ENCODE measurements at regions not wholly inside any gene's neighbourhood (a gene's known extent, or its start where the extent isn't known, plus 50 kb on each side); places are given as distances from the start of the nearest gene placed in this dataset.

GRCh38 chr1:80072563-80072962 lies 1066.0 kb upstream of the ADGRL4 start:
- Mint-ChIP-seq H3K27me3 (ENCODE audit: low read depth in 3 of 3) (no peaks in the 10 kb centered on the region), H3K4me3 (no peak overlapping the region), H3K9me3 (peaks cover 9 to 38% (median 18%) of the 10 kb centered on the region in 6 donors), H3K27ac (no peak overlapping the region), H3K36me3 (no peaks in the 10 kb centered on the region), H3K4me1 (no peaks in the 10 kb centered on the region)
- no peak for DNase-seq

- no peak overlapping the region for H3K4me3 Mint-ChIP-seq
- H3K9me3 Mint-ChIP-seq: peaks cover 4 to 34% (median 23%) of the 10 kb centered on the region in 6 donors
- H3K27ac Mint-ChIP-seq: no peak overlapping the region
- no peaks in the 10 kb centered on the region for H3K27me3 Mint-ChIP-seq (ENCODE audit: low read depth in 3 of 3)
- H3K36me3 Mint-ChIP-seq: no peaks in the 10 kb centered on the region
- no peaks in the 10 kb centered on the region for H3K4me1 Mint-ChIP-seq
- DNase-seq: no peak
Observed at GRCh38 chr1:80066060-80066459, 1059.5 kb upstream of the ADGRL4 start.

GRCh38 chr1:80064524-80064923 lies 1058.0 kb upstream of the ADGRL4 start:
- no peaks in the 10 kb centered on the region for H3K4me1 Mint-ChIP-seq
- peaks cover 9 to 34% (median 22%) of the 10 kb centered on the region in 6 donors for H3K9me3 Mint-ChIP-seq
- H3K27ac Mint-ChIP-seq: no peak overlapping the region
- no peak overlapping the region for H3K4me3 Mint-ChIP-seq
- no peak for DNase-seq
- H3K27me3 Mint-ChIP-seq (ENCODE audit: low read depth in 3 of 3): no peaks in the 10 kb centered on the region
- no peaks in the 10 kb centered on the region for H3K36me3 Mint-ChIP-seq

GRCh38 chr1:80059940-80060339 lies 1053.4 kb upstream of the ADGRL4 start:
- Mint-ChIP-seq H3K27me3 (ENCODE audit: low read depth in 3 of 3) (no peaks in the 10 kb centered on the region), H3K4me1 (no peaks in the 10 kb centered on the region), H3K27ac (no peak overlapping the region), H3K4me3 (no peak overlapping the region), H3K9me3 (peaks cover 2 to 29% (median 12%) of the 10 kb centered on the region in 6 donors), H3K36me3 (no peaks in the 10 kb centered on the region)
- DNase-seq: no peak

GRCh38 chr1:80056179-80056578 lies 1049.6 kb upstream of the ADGRL4 start:
- Mint-ChIP-seq H3K27ac (no peak overlapping the region), H3K4me3 (no peak overlapping the region), H3K27me3 (ENCODE audit: low read depth in 3 of 3) (no peaks in the 10 kb centered on the region)

GRCh38 chr1:80054129-80054528 lies 1047.6 kb upstream of the ADGRL4 start:
- H3K27me3 Mint-ChIP-seq (ENCODE audit: low read depth in 3 of 3): no peaks in the 10 kb centered on the region
- peaks cover 6 to 38% (median 26%) of the 10 kb centered on the region in 6 donors for H3K9me3 Mint-ChIP-seq
- no peak for DNase-seq
- H3K36me3 Mint-ChIP-seq: no peaks in the 10 kb centered on the region
- no peak overlapping the region for H3K4me3 Mint-ChIP-seq
- no peaks in the 10 kb centered on the region for H3K4me1 Mint-ChIP-seq
- no peak overlapping the region for H3K27ac Mint-ChIP-seq

More at GRCh38 chr1:80056179-80056578, 1049.6 kb upstream of the ADGRL4 start:
- peaks cover 7 to 35% (median 19%) of the 10 kb centered on the region in 6 donors for H3K9me3 Mint-ChIP-seq
- no peak for DNase-seq
- H3K4me1 Mint-ChIP-seq: no peaks in the 10 kb centered on the region
- no peaks in the 10 kb centered on the region for H3K36me3 Mint-ChIP-seq

GRCh38 chr1:80053613-80054012 lies 1047.1 kb upstream of the ADGRL4 start:
- no peak overlapping the region for H3K27ac Mint-ChIP-seq
- H3K36me3 Mint-ChIP-seq: no peaks in the 10 kb centered on the region
- no peak for DNase-seq
- H3K27me3 Mint-ChIP-seq (ENCODE audit: low read depth in 3 of 3): no peaks in the 10 kb centered on the region
- peaks cover 6 to 38% (median 26%) of the 10 kb centered on the region in 6 donors for H3K9me3 Mint-ChIP-seq
- no peak overlapping the region for H3K4me3 Mint-ChIP-seq
- H3K4me1 Mint-ChIP-seq: no peaks in the 10 kb centered on the region

GRCh38 chr1:80050523-80050922 lies 1044.0 kb upstream of the ADGRL4 start:
- Mint-ChIP-seq H3K4me1 (no peaks in the 10 kb centered on the region), H3K27ac (no peak overlapping the region), H3K9me3 (peaks cover 8 to 43% (median 36%) of the 10 kb centered on the region in 6 donors), H3K4me3 (no peak overlapping the region), H3K36me3 (no peaks in the 10 kb centered on the region), H3K27me3 (ENCODE audit: low read depth in 3 of 3) (no peaks in the 10 kb centered on the region)
- DNase-seq: no peak

- Mint-ChIP-seq H3K36me3 (no peaks in the 10 kb centered on the region), H3K4me1 (no peaks in the 10 kb centered on the region), H3K4me3 (no peak overlapping the region), H3K9me3 (peaks cover 9 to 47% (median 36%) of the 10 kb centered on the region in 6 donors), H3K27ac (no peak overlapping the region), H3K27me3 (ENCODE audit: low read depth in 3 of 3) (no peaks in the 10 kb centered on the region)
- no peak for DNase-seq
Observed at GRCh38 chr1:80050085-80050484, 1043.6 kb upstream of the ADGRL4 start.

- no peaks in the 10 kb centered on the region for H3K36me3 Mint-ChIP-seq
- no peaks in the 10 kb centered on the region for H3K4me1 Mint-ChIP-seq
- no peak for DNase-seq
- no peak overlapping the region for H3K27ac Mint-ChIP-seq
- H3K9me3 Mint-ChIP-seq: peaks cover 7 to 49% (median 29%) of the 10 kb centered on the region in 6 donors
- H3K27me3 Mint-ChIP-seq (ENCODE audit: low read depth in 3 of 3): no peaks in the 10 kb centered on the region
- H3K4me3 Mint-ChIP-seq: no peak overlapping the region
Observed at GRCh38 chr1:80048716-80049115, 1042.2 kb upstream of the ADGRL4 start.

- H3K4me3 Mint-ChIP-seq: no peak overlapping the region
- no peaks in the 10 kb centered on the region for H3K4me1 Mint-ChIP-seq
- DNase-seq: no peak
- H3K27ac Mint-ChIP-seq: no peak overlapping the region
- no peaks in the 10 kb centered on the region for H3K36me3 Mint-ChIP-seq
- H3K9me3 Mint-ChIP-seq: peaks cover 12 to 54% (median 30%) of the 10 kb centered on the region in 6 donors
- H3K27me3 Mint-ChIP-seq (ENCODE audit: low read depth in 3 of 3): no peaks in the 10 kb centered on the region
Observed at GRCh38 chr1:80047791-80048190, 1041.3 kb upstream of the ADGRL4 start.

- no peak overlapping the region for H3K4me3 Mint-ChIP-seq
- peaks cover 20 to 47% (median 30%) of the 10 kb centered on the region in 6 donors for H3K9me3 Mint-ChIP-seq
- no peaks in the 10 kb centered on the region for H3K4me1 Mint-ChIP-seq
- no peak for DNase-seq
- no peak overlapping the region for H3K27ac Mint-ChIP-seq
- no peaks in the 10 kb centered on the region for H3K27me3 Mint-ChIP-seq (ENCODE audit: low read depth in 3 of 3)
- no peaks in the 10 kb centered on the region for H3K36me3 Mint-ChIP-seq
Observed at GRCh38 chr1:80044662-80045061, 1038.1 kb upstream of the ADGRL4 start.

- no peak for DNase-seq
- Mint-ChIP-seq H3K4me1 (no peaks in the 10 kb centered on the region), H3K36me3 (no peaks in the 10 kb centered on the region), H3K27me3 (ENCODE audit: low read depth in 3 of 3) (no peaks in the 10 kb centered on the region), H3K9me3 (peaks cover 15 to 48% (median 32%) of the 10 kb centered on the region in 6 donors), H3K27ac (no peak overlapping the region), H3K4me3 (no peak overlapping the region)
Observed at GRCh38 chr1:80036690-80037432, 1030.3 kb upstream of the ADGRL4 start.

GRCh38 chr1:80023358-80023757 lies 1016.8 kb upstream of the ADGRL4 start:
- H3K4me3 Mint-ChIP-seq: no peak overlapping the region
- H3K27me3 Mint-ChIP-seq (ENCODE audit: low read depth in 3 of 3): peaks cover 0 to 2% (median 0%) of the 10 kb centered on the region in 3 donors
- DNase-seq: no peak
- no peak overlapping the region for H3K27ac Mint-ChIP-seq
- H3K9me3 Mint-ChIP-seq: peaks cover 7 to 31% (median 21%) of the 10 kb centered on the region in 6 donors
- H3K36me3 Mint-ChIP-seq: no peaks in the 10 kb centered on the region
- H3K4me1 Mint-ChIP-seq: no peaks in the 10 kb centered on the region

- DNase-seq: no peak
- H3K4me3 Mint-ChIP-seq: no peak overlapping the region
- no peaks in the 10 kb centered on the region for H3K36me3 Mint-ChIP-seq
- H3K9me3 Mint-ChIP-seq: peaks cover 5 to 40% (median 21%) of the 10 kb centered on the region in 6 donors
- peaks cover 0 to 2% (median 0%) of the 10 kb centered on the region in 3 donors for H3K27me3 Mint-ChIP-seq (ENCODE audit: low read depth in 3 of 3)
- H3K27ac Mint-ChIP-seq: no peak overlapping the region
- H3K4me1 Mint-ChIP-seq: no peaks in the 10 kb centered on the region
Observed at GRCh38 chr1:80021891-80022290, 1015.4 kb upstream of the ADGRL4 start.
